Endothelial cell of umbilical vein (primary cell): ENCODE measurements at regions not wholly inside any gene's neighbourhood (a gene's known extent, or its start where the extent isn't known, plus 50 kb on each side); places are given as distances from the start of the nearest gene placed in this dataset.

Source experiments
- BruUV-seq: library from RNA; stranded (reverse); fragments of 400-500 nt; replicated peaks from 2 replicates; lab custom pipeline; 2021; lab: Mats Ljungman, UMichigan
- CTCF ChIA-PET: fragments of 300-600, 350-600 bp; sonication (Branson Sonifier 250); formaldehyde crosslinking; loops from one replicate; lab custom pipeline; 2021; ENCODE audit warnings: antibody characterized with exemption, inconsistent platforms; lab: Charles Lee
- POLR2A ChIA-PET: fragments of 300-600, 350-600 bp; sonication (Branson Sonifier 250); formaldehyde crosslinking; loops from one replicate; lab custom pipeline; 2021; ENCODE audit warnings: antibody characterized with exemption, inconsistent platforms; lab: Charles Lee
- DNase-seq: peaks from one replicate; pipeline ENCODE4 v3.0.0-alpha.2; 2011; ENCODE audit warnings: low read depth, low spot score
- FAIRE-seq: peaks from 2 replicates; lab custom pipeline; 2011; peaks lifted over from hg19 to GRCh38; lab: Jason Lieb, UNC
- H2AFZ ChIP-seq: 2 replicates; pipeline ENCODE4 v1.6.0; 2012; ENCODE audit warnings: low read depth, low read length, control low read depth, inconsistent platforms
- H3K27ac ChIP-seq: 2 replicates; pipeline ENCODE4 v1.5.1; 2011; ENCODE audit warnings: low read depth, mild to moderate bottlenecking, control low read depth, low read length, moderate library complexity; ENCODE audit not compliant: insufficient read depth
- H3K27me3 ChIP-seq, 2 experiments: 2 replicates each; pipeline versions ENCODE4 v1.6.0 to v1.6.1; 2011; ENCODE audit warnings: low read length in 2 of 2, mixed read lengths in 1 of 2; ENCODE audit not compliant: control insufficient read depth in 2 of 2, insufficient read depth in 2 of 2
- H3K36me3 ChIP-seq, 2 experiments: 2 replicates in 1 of 2; 3 replicates in 1 of 2; pipeline ENCODE4 v1.5.1; 2011; ENCODE audit warnings: low read length in 2 of 2, mild to moderate bottlenecking in 1 of 2, moderate library complexity in 1 of 2; ENCODE audit not compliant: control insufficient read depth in 2 of 2, insufficient read depth in 2 of 2; ENCODE audit errors: extremely low read depth in 1 of 2
- H3K4me1 ChIP-seq: 3 replicates; pipeline ENCODE4 v1.5.1; 2011; ENCODE audit warnings: mild to moderate bottlenecking, low read length; ENCODE audit not compliant: control insufficient read depth, insufficient read depth; ENCODE audit errors: extremely low read depth
- H3K4me2 ChIP-seq: 2 replicates; pipeline ENCODE4 v1.6.1; 2011; ENCODE audit warnings: low read length, control low read depth, mixed read lengths; ENCODE audit not compliant: insufficient read depth
- H3K4me3 ChIP-seq, 3 experiments: fragments of 200-600 bp in 1 of 3; sonication (generic), shearing (Covaris generic) in 1 of 3; replicated peaks in 1 of 3; 2 replicates each; pipeline ENCODE4 v1.5.1; 2011 to 2016; ENCODE audit warnings: control low read depth in 3 of 3, low read length in 3 of 3, mild to moderate bottlenecking in 2 of 3, inconsistent platforms in 1 of 3, low read depth in 1 of 3, moderate library complexity in 1 of 3; ENCODE audit not compliant: insufficient read depth in 1 of 3
- H3K79me2 ChIP-seq: 2 replicates; pipeline ENCODE4 v1.6.0; 2012; ENCODE audit warnings: low read length, inconsistent platforms; ENCODE audit not compliant: control insufficient read depth, insufficient read depth
- H3K9ac ChIP-seq: replicated peaks from 2 replicates; pipeline ENCODE3; 2011; ENCODE audit warnings: low read length, control low read depth; ENCODE audit not compliant: insufficient read depth; ENCODE audit errors: extremely low read depth
- H3K9me1 ChIP-seq: replicated peaks from 3 replicates; pipeline ENCODE4 v1.6.0; 2011; ENCODE audit warnings: mild to moderate bottlenecking, low read length; ENCODE audit not compliant: control insufficient read depth, insufficient read depth; ENCODE audit errors: extremely low read depth
- H3K9me3 ChIP-seq: replicated peaks from 2 replicates; pipeline ENCODE4 v1.5.1; 2012; ENCODE audit warnings: low read length, inconsistent platforms; ENCODE audit not compliant: control insufficient read depth, insufficient read depth
- H4K20me1 ChIP-seq: replicated peaks from 2 replicates; pipeline ENCODE3; 2011; ENCODE audit warnings: mild to moderate bottlenecking, low read length; ENCODE audit not compliant: control insufficient read depth, insufficient read depth; ENCODE audit errors: extremely low read depth
- CTCF ChIP-seq, 2 donors: IDR thresholded peaks; 1 replicate in 1 of 2; 2 replicates in 1 of 2; pipeline ENCODE4 v1.5.1; 2011; ENCODE audit warnings: low read length in 2 of 2, mild to moderate bottlenecking in 2 of 2, moderate library complexity in 2 of 2, control low read depth in 1 of 2, inconsistent platforms in 1 of 2, low read depth in 1 of 2; ENCODE audit not compliant: insufficient read depth in 1 of 2; ENCODE audit errors: extremely low read depth in 1 of 2
- EZH2 ChIP-seq: IDR thresholded peaks from 2 replicates; pipeline ENCODE4 v1.6.1; 2012; ENCODE audit warnings: borderline replicate concordance, low read depth, mild to moderate bottlenecking, moderate library complexity, low read length, inconsistent platforms; ENCODE audit not compliant: severe bottlenecking
- FOS ChIP-seq: IDR thresholded peaks from 2 replicates; pipeline ENCODE4 v1.6.1; 2011; ENCODE audit warnings: mild to moderate bottlenecking, low read length, moderate library complexity, borderline replicate concordance; ENCODE audit not compliant: insufficient read depth
- GATA2 ChIP-seq: IDR thresholded peaks from 2 replicates; pipeline ENCODE4 v1.7.0; 2011; ENCODE audit warnings: low read depth, mild to moderate bottlenecking, moderate library complexity, mixed read lengths, low read length; ENCODE audit not compliant: insufficient read length, insufficient read depth
- JUN ChIP-seq: IDR thresholded peaks from 2 replicates; pipeline ENCODE4 v1.6.1; 2011; ENCODE audit warnings: borderline replicate concordance, low read depth; ENCODE audit not compliant: insufficient read length, insufficient read depth
- MYC ChIP-seq: IDR thresholded peaks from one replicate; pipeline ENCODE4 v1.6.1; 2011; ENCODE audit warnings: mild to moderate bottlenecking, low read depth, low read length
- POLR2A ChIP-seq: IDR thresholded peaks from 2 replicates; pipeline ENCODE4 v1.6.1; 2012; ENCODE audit warnings: low read depth, mild to moderate bottlenecking, control low read depth, low read length
- POLR2AphosphoS5 ChIP-seq: IDR thresholded peaks from 2 replicates; pipeline ENCODE4 v1.6.1; 2012; ENCODE audit warnings: low read depth, mild to moderate bottlenecking, control low read depth, low read length, moderate library complexity; ENCODE audit not compliant: insufficient read depth
- dilution Hi-C: fragments of 300-500 bp; cut with MboI; formaldehyde crosslinking; loops from one replicate; pipeline ENCODE4 v1.15.0; 2019; ENCODE audit warnings: low sequenced_read_pairs; ENCODE audit not compliant: extremely low pct_ligation_motif_present
- intact Hi-C: fragments of 100-400 bp; cut with micrococcal nuclease; formaldehyde crosslinking; loops from one replicate; pipeline ENCODE4 v1.10.0; 2022
- TF ChIP-seq, protein P1 (sequence below): IDR thresholded peaks from 2 replicates; pipeline ENCODE4 v1.6.1; 2011; ENCODE audit not compliant: insufficient read depth, insufficient read length

DNA sequence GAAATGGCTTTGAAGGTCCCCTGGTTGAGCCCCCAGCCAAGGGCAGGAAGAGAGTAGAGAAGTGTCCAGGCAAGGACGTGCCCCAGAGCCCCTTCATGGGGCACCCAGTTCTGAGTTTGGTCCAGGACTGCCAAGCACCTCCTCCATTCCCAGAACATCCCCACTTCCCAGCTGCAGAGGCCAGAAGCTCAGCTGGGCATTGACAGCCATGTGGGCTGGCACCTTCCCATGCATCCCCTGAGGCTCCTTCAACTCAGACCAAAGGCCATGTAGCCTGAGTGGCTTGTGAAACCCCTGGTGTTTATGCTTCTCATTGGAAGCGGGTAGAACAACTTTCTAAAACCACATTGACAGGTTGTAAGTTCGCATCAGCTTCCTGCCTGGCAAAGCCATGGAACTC, 789.6 kb downstream of the TBC1D22A start:
- no TSS peak for BruUV-seq
- intact Hi-C loops (no loop called here), dilution Hi-C loops (no loop called here)
- DNase-seq: no peak
- Histone ChIP-seq H3K9ac (no peak overlapping the region), H3K4me1 (no peaks in the 10 kb centered on the region), H3K9me1 (no peaks in the 10 kb centered on the region), H3K4me3 (no peak overlapping the region), H3K27ac (no peak overlapping the region), H2AFZ (no peak overlapping the region), H3K4me2 (no peak overlapping the region), H3K79me2 (no peaks in the 10 kb centered on the region), H3K9me3 (peaks cover 10% of the 10 kb centered on the region), H4K20me1 (no peaks in the 10 kb centered on the region), H3K27me3 (no peaks in the 10 kb centered on the region), H3K36me3 (no peaks in the 10 kb centered on the region)
- TF ChIP-seq POLR2A (no peak), POLR2AphosphoS5 (no peak), JUN (no peak), GATA2 (no peak), MYC (no peak), FOS (no peak), EZH2 (no peak), CTCF (IDR thresholded peaks at IDR 0.05; ENCODE audit: extremely low read depth in 1 of 2, insufficient read depth in 1 of 2, low read depth in 1 of 2, low read length in 2 of 2) (no peak)
- TF ChIP-seq, protein P1, sequence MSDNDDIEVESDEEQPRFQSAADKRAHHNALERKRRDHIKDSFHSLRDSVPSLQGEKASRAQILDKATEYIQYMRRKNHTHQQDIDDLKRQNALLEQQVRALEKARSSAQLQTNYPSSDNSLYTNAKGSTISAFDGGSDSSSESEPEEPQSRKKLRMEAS: no peak
- POLR2A ChIA-PET: no interaction called here
- no peak for FAIRE-seq
- CTCF ChIA-PET: no interaction called here
